ENCODE measurements at regions not wholly inside any gene's neighbourhood (a gene's known extent, or its start where the extent isn't known, plus 50 kb on each side); places are given as distances from the start of the nearest gene placed in this dataset.
A peak's percentile ranks its signal among the peaks of the same experiment; 100 is the strongest.

DNA sequence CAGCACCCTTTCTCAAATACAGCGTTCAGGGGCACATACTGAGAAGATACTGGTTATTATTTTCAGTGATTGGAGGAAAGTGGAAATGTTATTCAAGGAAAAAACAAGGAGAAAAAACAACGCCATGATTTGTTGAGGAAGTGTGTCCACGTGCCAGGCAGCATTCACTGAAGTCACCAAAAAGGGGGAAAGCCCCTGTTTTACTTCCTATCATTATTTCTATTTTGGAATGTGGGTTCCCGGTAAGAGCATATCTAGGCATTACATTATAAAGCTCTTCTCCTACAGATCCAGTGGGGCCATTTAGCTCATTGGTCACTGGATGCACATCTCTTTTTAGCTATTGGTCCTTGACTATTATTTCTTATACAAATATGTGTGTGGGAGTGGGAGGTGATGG lies 518.7 kb downstream of the TXNL1 start:
- no peak for DNase-seq
- H3K4me3 Mint-ChIP-seq = no peak overlapping the region
- no peak overlapping the region for H3K27ac Mint-ChIP-seq
- no peaks in the 10 kb centered on the region for H3K9me3 Mint-ChIP-seq
- intact Hi-C loops (cut with micrococcal nuclease) = loop anchor here (5.0 to 10.0 kb wide), 2 partner anchors 203 to 855 kb away; no protein-coding TSS in a partner anchor
- TF ChIP-seq, protein P1, sequence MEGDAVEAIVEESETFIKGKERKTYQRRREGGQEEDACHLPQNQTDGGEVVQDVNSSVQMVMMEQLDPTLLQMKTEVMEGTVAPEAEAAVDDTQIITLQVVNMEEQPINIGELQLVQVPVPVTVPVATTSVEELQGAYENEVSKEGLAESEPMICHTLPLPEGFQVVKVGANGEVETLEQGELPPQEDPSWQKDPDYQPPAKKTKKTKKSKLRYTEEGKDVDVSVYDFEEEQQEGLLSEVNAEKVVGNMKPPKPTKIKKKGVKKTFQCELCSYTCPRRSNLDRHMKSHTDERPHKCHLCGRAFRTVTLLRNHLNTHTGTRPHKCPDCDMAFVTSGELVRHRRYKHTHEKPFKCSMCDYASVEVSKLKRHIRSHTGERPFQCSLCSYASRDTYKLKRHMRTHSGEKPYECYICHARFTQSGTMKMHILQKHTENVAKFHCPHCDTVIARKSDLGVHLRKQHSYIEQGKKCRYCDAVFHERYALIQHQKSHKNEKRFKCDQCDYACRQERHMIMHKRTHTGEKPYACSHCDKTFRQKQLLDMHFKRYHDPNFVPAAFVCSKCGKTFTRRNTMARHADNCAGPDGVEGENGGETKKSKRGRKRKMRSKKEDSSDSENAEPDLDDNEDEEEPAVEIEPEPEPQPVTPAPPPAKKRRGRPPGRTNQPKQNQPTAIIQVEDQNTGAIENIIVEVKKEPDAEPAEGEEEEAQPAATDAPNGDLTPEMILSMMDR (IDR thresholded peaks at IDR 0.05) = no peak
- ChIA-PET POLR2A (no interaction called here), CTCF (no interaction called here)
- no peaks in the 10 kb centered on the region for H3K36me3 Mint-ChIP-seq (ENCODE audit: low read depth)
- H3K4me1 Mint-ChIP-seq = peaks cover 12% of the 10 kb centered on the region
- no peaks in the 10 kb centered on the region for H3K27me3 Mint-ChIP-seq
- no peak for ATAC-seq (ENCODE audit: low read depth)

DNA sequence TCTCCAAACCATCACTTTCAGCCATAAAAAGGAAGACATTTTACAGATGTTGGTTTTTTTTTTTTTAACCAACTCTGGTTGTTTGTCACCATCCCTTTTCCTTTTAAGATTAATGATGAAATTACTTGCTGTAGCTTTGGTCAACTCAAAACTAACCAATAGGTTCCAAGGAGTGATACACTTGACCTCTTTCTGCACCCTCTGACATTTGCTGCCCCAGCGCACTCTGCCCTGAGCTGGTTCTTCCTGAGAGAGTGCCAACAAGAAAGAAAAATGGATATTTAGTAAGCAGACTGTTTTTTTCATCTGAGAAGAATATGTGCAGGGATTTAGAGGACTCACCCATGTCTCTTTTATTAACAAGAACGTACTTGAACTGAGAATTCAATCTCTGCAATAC lies 520.0 kb downstream of the TXNL1 start:
- Mint-ChIP-seq H3K27me3 (no peaks in the 10 kb centered on the region), H3K36me3 (ENCODE audit: low read depth) (no peaks in the 10 kb centered on the region), H3K4me1 (peaks cover 24% of the 10 kb centered on the region), H3K9me3 (no peaks in the 10 kb centered on the region), H3K27ac (no peak overlapping the region), H3K4me3 (no peak overlapping the region)
- ATAC-seq (ENCODE audit: low read depth) = no peak
- no peak for DNase-seq
- TF ChIP-seq, protein P1 (IDR thresholded peaks at IDR 0.05) = no peak
- ChIA-PET CTCF (no interaction called here), POLR2A (no interaction called here)
- intact Hi-C loops (cut with micrococcal nuclease) = loop anchor here (5.0 to 10.0 kb wide), 2 partner anchors 204 to 854 kb away; no protein-coding TSS in a partner anchor

DNA sequence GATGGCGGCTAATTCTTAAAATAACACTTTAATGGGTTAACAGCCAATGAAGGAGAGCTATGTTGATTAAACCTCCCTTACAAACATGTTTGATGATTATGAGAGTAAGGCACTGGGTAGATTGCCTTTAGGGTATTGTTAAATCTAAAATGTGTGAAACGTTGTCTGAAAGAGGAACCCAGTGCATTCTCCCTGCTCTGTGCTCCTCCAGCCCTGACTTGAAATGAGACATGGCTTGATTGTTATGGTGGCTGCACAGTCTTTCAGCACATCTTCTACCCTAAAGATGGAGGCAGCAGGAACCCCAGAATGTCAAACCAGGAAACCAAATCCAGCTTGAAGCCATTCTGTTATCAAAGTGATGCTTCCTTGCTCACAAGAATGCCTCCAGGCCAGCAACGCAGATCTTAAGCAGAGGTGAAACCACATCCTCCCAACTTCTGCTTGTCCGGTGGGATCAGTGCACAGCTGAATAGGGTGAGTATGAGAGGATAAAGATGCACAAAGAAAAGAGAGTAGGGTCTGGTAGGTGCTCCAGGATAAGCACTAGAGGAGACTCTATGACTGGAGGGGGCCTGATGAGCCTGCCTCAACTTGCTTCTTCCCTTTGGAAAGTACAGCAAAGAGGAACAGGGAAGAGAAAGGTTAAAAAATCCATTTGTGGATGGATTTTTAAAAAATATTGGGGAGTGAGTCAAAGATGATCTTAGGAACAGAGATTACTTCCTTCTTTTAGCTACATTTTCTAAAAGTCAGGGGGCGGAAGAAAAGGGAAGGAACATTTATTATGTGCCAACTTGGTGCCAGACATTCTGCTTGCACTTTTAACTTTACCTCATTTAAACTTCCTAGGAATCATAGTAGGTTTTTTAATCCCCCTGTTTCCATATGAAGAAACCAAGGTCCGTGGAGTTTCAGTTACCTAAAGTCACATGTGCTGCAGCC lies 523.0 kb downstream of the TXNL1 start:
- POLR2A ChIA-PET = interaction anchor here (1.3 kb wide), 1 partner anchor 9 kb away, joined by 3 read pairs; no protein-coding TSS in a partner anchor
- H3K4me3 Mint-ChIP-seq = peak overlapping the region; percentile 44
- H3K9me3 Mint-ChIP-seq = no peaks in the 10 kb centered on the region
- TF ChIP-seq, protein P1 (IDR thresholded peaks at IDR 0.05) = no peak
- no peak for DNase-seq
- no peaks in the 10 kb centered on the region for H3K36me3 Mint-ChIP-seq (ENCODE audit: low read depth)
- ATAC-seq (ENCODE audit: low read depth) = peak; percentile 31
- H3K4me1 Mint-ChIP-seq = peaks cover 50% of the 10 kb centered on the region
- H3K27me3 Mint-ChIP-seq = no peaks in the 10 kb centered on the region
- CTCF ChIA-PET = no interaction called here
- H3K27ac Mint-ChIP-seq = no peak overlapping the region
- intact Hi-C loops (cut with micrococcal nuclease) = loop anchor here (5.0 to 10.0 kb wide), 2 partner anchors 207 to 851 kb away; no protein-coding TSS in a partner anchor

DNA sequence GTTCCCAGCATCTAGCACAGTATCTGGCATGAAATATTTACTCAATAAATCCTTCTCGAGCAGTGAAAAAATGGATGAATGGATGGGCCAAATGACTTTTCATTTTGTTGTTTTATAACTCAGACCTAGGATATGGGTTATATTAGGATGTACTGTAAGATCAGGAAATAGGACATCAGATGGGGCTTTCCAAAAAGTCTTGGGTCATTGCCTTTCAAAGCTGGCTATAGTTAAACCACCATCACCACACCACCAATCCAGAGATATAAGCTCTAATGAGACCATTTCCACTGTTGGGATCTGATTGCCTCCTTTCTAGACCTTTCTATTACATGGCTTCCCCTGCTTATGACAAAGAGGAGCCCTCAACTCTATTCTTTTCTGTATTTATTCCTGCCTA lies 525.0 kb upstream of the TCF4 start:
- H3K27me3 Mint-ChIP-seq = no peaks in the 10 kb centered on the region
- TF ChIP-seq, protein P1 (IDR thresholded peaks at IDR 0.05) = no peak
- CTCF ChIA-PET = no interaction called here
- H3K4me3 Mint-ChIP-seq = peak overlapping the region; percentile 13
- intact Hi-C loops (cut with micrococcal nuclease) = loop anchor here (1.0 to 10.0 kb wide), 9 partner anchors 24 to 878 kb away; partner anchors contain the start of gene TCF4
- H3K27ac Mint-ChIP-seq = peak overlapping the region; percentile 44
- no peaks in the 10 kb centered on the region for H3K9me3 Mint-ChIP-seq
- H3K4me1 Mint-ChIP-seq = peaks cover 50% of the 10 kb centered on the region
- DNase-seq (no peak), ATAC-seq (ENCODE audit: low read depth) (no peak)
- POLR2A ChIA-PET = interaction anchor here (0.9 to 1.7 kb wide), 3 partner anchors 24 to 200 kb away, joined by 3 read pairs; no protein-coding TSS in a partner anchor
- H3K36me3 Mint-ChIP-seq (ENCODE audit: low read depth) = no peaks in the 10 kb centered on the region

Data from activated B cell treated with CpG ODN at 0.5 μM for 24 hours (primary cell).